IPS DF 4.7 (cell line): ENCODE measurements at regions not wholly inside any gene's neighbourhood (a gene's known extent, or its start where the extent isn't known, plus 50 kb on each side); places are given as distances from the start of the nearest gene placed in this dataset.

Experiments
- DNase-seq: peaks from one replicate; pipeline ENCODE4 v3.0.0-alpha.2; 2013; ENCODE audit warnings: low spot score; ENCODE audit errors: extremely low read depth

- DNase-seq, result no peak
These were observed 72.6 kb downstream of the TENT5C start for GRCh38 chr1:117678246-117678977.

GRCh38 chr1:117679299-117679698, 73.5 kb downstream of the TENT5C start:
- DNase-seq, result no peak

GRCh38 chr1:117679868-117680267, 74.0 kb downstream of the TENT5C start:
- DNase-seq, result no peak

GRCh38 chr1:117680316-117681002, 74.6 kb downstream of the TENT5C start:
- DNase-seq, result no peak

- DNase-seq, result no peak
These were observed 75.4 kb downstream of the TENT5C start for GRCh38 chr1:117681093-117681900.

- no peak for DNase-seq
These were observed 76.0 kb downstream of the TENT5C start for GRCh38 chr1:117681901-117682250.

- DNase-seq, result no peak
These were observed 76.5 kb downstream of the TENT5C start for GRCh38 chr1:117682372-117682771.

- DNase-seq, result no peak
These were observed 77.9 kb downstream of the TENT5C start for GRCh38 chr1:117683571-117684285.

GRCh38 chr1:117685936-117686806, 80.3 kb downstream of the TENT5C start:
- no peak for DNase-seq

- no peak for DNase-seq
These were observed 81.1 kb downstream of the TENT5C start for GRCh38 chr1:117686907-117687306.

- no peak for DNase-seq
These were observed 84.3 kb downstream of the TENT5C start for GRCh38 chr1:117689997-117690625.

GRCh38 chr1:117691942-117692341, 86.1 kb downstream of the TENT5C start:
- DNase-seq, result no peak

GRCh38 chr1:117694543-117694942, 88.7 kb downstream of the TENT5C start:
- no peak for DNase-seq

- DNase-seq, result no peak
These were observed 90.1 kb downstream of the TENT5C start for GRCh38 chr1:117695796-117696490.

GRCh38 chr1:117696561-117696960, 90.7 kb downstream of the TENT5C start:
- no peak for DNase-seq

- DNase-seq, result no peak
These were observed 91.5 kb downstream of the TENT5C start for GRCh38 chr1:117697220-117697781.

- no peak for DNase-seq
These were observed 92.7 kb downstream of the TENT5C start for GRCh38 chr1:117698398-117699160.

GRCh38 chr1:117699953-117700352, 94.1 kb downstream of the TENT5C start:
- no peak for DNase-seq
